Naive thymus-derived CD8-positive, alpha-beta T cell (primary cell): ENCODE measurements at regions not wholly inside any gene's neighbourhood (a gene's known extent, or its start where the extent isn't known, plus 50 kb on each side); places are given as distances from the start of the nearest gene placed in this dataset.

Source experiments
- ATAC-seq, 2 donors: fragments of 150-1000 bp; cut with Tn5 transposase in 1 of 2; sonication (Bioruptor Pico), chemical (Tn5 transposase) in 1 of 2; 1 replicate in 1 of 2; 2 replicates in 1 of 2; pipeline ENCODE4 v1.10.0; 2021; ENCODE audit warnings: mild to moderate bottlenecking in 2 of 2, moderate library complexity in 2 of 2
- POLR2A ChIA-PET: fragments of 350-600 bp; sonication (Branson Sonifier 250); formaldehyde crosslinking; loops from one replicate; lab custom pipeline; 2021; ENCODE audit warnings: antibody characterized with exemption; lab: Charles Lee
- DNase-seq, 10 donors: peaks; one replicate each; pipeline versions ENCODE4 v3.0.0 to v3.0.0-alpha.2; 2020 to 2022
- H3K27ac Mint-ChIP-seq, 10 donors: one replicate each; pipeline ENCODE4 v1.8.0; 2020 to 2022; ENCODE audit warnings: mild to moderate bottlenecking in 10 of 10, mixed read lengths in 10 of 10, moderate library complexity in 4 of 10, inconsistent platforms in 1 of 10
- H3K27me3 Mint-ChIP-seq, 5 donors: one replicate each; pipeline ENCODE4 v1.8.0; 2021 to 2022; ENCODE audit warnings: mixed read lengths in 5 of 5
- H3K36me3 Mint-ChIP-seq, 3 donors: one replicate each; pipeline ENCODE4 v1.8.0; 2020 to 2022; ENCODE audit warnings: mixed read lengths in 3 of 3, mild to moderate bottlenecking in 2 of 3, inconsistent platforms in 1 of 3
- H3K4me1 Mint-ChIP-seq, 4 donors: one replicate each; pipeline ENCODE4 v1.8.0; 2021 to 2022; ENCODE audit warnings: mixed read lengths in 4 of 4
- H3K4me3 Mint-ChIP-seq, 10 donors: one replicate each; pipeline ENCODE4 v1.8.0; 2020 to 2022; ENCODE audit warnings: mild to moderate bottlenecking in 10 of 10, mixed read lengths in 10 of 10, moderate library complexity in 6 of 10, inconsistent platforms in 1 of 10
- H3K9me3 Mint-ChIP-seq, 9 donors: one replicate each; pipeline ENCODE4 v1.8.0; 2020 to 2022; ENCODE audit warnings: mixed read lengths in 9 of 9, mild to moderate bottlenecking in 3 of 9, inconsistent platforms in 1 of 9, moderate library complexity in 1 of 9

- ATAC-seq (no peak), DNase-seq (no peak)
- H3K4me3 Mint-ChIP-seq: no peak overlapping the region
- H3K4me1 Mint-ChIP-seq: no peaks in the 10 kb centered on the region
- POLR2A ChIA-PET: no interaction called here
- no peaks in the 10 kb centered on the region for H3K36me3 Mint-ChIP-seq
- H3K27me3 Mint-ChIP-seq: no peaks in the 10 kb centered on the region
- H3K27ac Mint-ChIP-seq: no peak overlapping the region
- H3K9me3 Mint-ChIP-seq: peaks cover 0 to 21% (median 0%) of the 10 kb centered on the region in 9 donors
These were observed 1434.7 kb upstream of the PCDH20 start for GRCh38 chr13:62850331-62850730.

- Mint-ChIP-seq H3K4me3 (no peak overlapping the region), H3K9me3 (peaks cover 0 to 18% (median 0%) of the 10 kb centered on the region in 9 donors), H3K27ac (no peak overlapping the region), H3K27me3 (no peaks in the 10 kb centered on the region), H3K36me3 (no peaks in the 10 kb centered on the region), H3K4me1 (no peaks in the 10 kb centered on the region)
- DNase-seq (no peak), ATAC-seq (no peak)
- POLR2A ChIA-PET: no interaction called here
These were observed 1431.9 kb upstream of the PCDH20 start for GRCh38 chr13:62847520-62847919.

DNA sequence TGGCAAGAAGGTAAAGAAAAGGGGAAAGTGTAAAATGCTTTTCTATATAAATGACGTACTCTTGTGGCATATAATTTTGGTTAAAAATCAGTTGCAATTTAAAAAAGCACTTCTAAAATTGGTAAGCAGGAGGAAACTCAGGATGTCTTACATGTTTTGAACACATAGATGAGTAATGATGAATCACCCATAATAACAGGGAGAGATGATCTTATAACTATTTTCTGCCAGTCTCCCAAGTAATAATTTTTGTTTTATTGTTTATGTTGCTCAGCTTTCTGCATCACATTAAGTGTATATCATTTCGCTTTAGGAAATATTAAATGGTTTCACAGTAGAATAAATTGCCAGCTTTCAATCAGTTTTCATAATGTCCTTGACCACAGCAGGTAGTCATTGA is 1430.7 kb upstream of the PCDH20 start:
- ATAC-seq (no peak), DNase-seq (no peak)
- Mint-ChIP-seq H3K27ac (no peak overlapping the region), H3K36me3 (no peaks in the 10 kb centered on the region), H3K9me3 (peaks cover 0 to 16% (median 0%) of the 10 kb centered on the region in 9 donors), H3K27me3 (no peaks in the 10 kb centered on the region), H3K4me3 (no peak overlapping the region), H3K4me1 (no peaks in the 10 kb centered on the region)
- POLR2A ChIA-PET: no interaction called here

DNA sequence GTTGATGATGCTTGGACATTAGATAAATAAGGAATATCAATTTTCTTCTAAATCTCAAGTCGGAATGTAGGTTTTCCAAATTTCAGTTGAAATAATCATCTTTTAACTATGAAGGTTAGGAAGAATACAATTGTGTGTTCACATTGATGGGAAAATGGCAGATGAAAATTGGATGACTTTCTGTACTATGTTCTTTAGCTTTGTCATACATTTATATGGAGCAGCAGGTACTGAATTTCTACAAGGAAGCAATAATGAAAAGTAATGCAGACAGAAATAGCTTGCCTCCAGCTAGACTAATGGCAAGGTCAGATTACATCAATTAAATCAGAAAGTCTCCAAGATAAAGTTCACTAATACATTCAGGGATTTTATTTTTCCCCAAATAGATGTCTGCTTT is 1423.7 kb upstream of the PCDH20 start:
- no peak for DNase-seq
- Mint-ChIP-seq H3K27ac (no peak overlapping the region), H3K36me3 (no peaks in the 10 kb centered on the region), H3K27me3 (no peaks in the 10 kb centered on the region), H3K4me3 (no peak overlapping the region), H3K4me1 (no peaks in the 10 kb centered on the region), H3K9me3 (peaks cover 0 to 9% (median 0%) of the 10 kb centered on the region in 9 donors)
- POLR2A ChIA-PET: no interaction called here
- ATAC-seq: no peak

GRCh38 chr13:62838929-62839328 is 1423.3 kb upstream of the PCDH20 start:
- POLR2A ChIA-PET: no interaction called here

GRCh38 chr13:62837895-62838294 is 1422.2 kb upstream of the PCDH20 start:
- ATAC-seq (no peak), DNase-seq (no peak)
- Mint-ChIP-seq H3K9me3 (peaks cover 0 to 3% (median 0%) of the 10 kb centered on the region in 9 donors), H3K27ac (no peak overlapping the region), H3K4me3 (no peak overlapping the region), H3K4me1 (no peaks in the 10 kb centered on the region), H3K27me3 (no peaks in the 10 kb centered on the region), H3K36me3 (no peaks in the 10 kb centered on the region)
- POLR2A ChIA-PET: no interaction called here

More at GRCh38 chr13:62838929-62839328, 1423.3 kb upstream of the PCDH20 start:
- H3K36me3 Mint-ChIP-seq: no peaks in the 10 kb centered on the region
- H3K4me1 Mint-ChIP-seq: no peaks in the 10 kb centered on the region
- H3K4me3 Mint-ChIP-seq: no peak overlapping the region
- no peak overlapping the region for H3K27ac Mint-ChIP-seq
- peaks cover 0 to 8% (median 0%) of the 10 kb centered on the region in 9 donors for H3K9me3 Mint-ChIP-seq
- DNase-seq (no peak), ATAC-seq (no peak)
- no peaks in the 10 kb centered on the region for H3K27me3 Mint-ChIP-seq

GRCh38 chr13:62829486-62829885 is 1413.8 kb upstream of the PCDH20 start:
- no peak for DNase-seq
- H3K27me3 Mint-ChIP-seq: no peaks in the 10 kb centered on the region
- no peaks in the 10 kb centered on the region for H3K4me1 Mint-ChIP-seq

GRCh38 chr13:62799931-62800436 is 1384.3 kb upstream of the PCDH20 start:
- Mint-ChIP-seq H3K4me3 (no peak overlapping the region), H3K4me1 (no peaks in the 10 kb centered on the region), H3K27ac (no peak overlapping the region), H3K27me3 (no peaks in the 10 kb centered on the region), H3K36me3 (no peaks in the 10 kb centered on the region), H3K9me3 (peaks cover 0 to 3% (median 0%) of the 10 kb centered on the region in 9 donors)
- DNase-seq (no peak), ATAC-seq (no peak)
- POLR2A ChIA-PET: no interaction called here

More at GRCh38 chr13:62829486-62829885, 1413.8 kb upstream of the PCDH20 start:
- Mint-ChIP-seq H3K27ac (no peak overlapping the region), H3K36me3 (no peaks in the 10 kb centered on the region), H3K4me3 (no peak overlapping the region), H3K9me3 (peaks cover 0 to 11% (median 4%) of the 10 kb centered on the region in 9 donors)
- ATAC-seq: no peak
- POLR2A ChIA-PET: no interaction called here

DNA sequence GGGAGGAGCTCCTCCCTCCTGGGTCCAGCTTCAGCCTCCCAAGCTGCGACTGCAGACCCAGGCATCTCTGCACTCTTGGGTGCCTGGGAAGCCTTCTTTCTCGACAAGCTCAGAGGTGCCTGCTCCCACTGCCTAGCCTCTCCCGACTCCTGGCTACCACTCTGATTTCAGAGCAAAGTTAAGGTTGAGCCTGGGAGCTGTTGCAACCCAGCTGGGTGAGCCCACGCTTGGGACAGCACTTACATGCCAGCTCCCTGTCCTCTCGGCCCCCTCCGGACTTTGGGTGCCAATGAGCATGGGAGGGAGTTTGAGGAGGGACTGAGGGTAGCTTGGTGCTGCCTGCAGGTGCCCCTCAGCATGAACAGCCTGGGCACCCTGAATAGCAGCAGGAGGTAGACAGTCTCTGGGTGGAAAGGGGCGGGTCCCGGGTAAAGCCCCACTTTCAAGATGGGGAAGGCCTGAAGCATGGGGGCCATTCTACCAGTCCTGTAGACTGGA is 1383.4 kb upstream of the PCDH20 start:
- Mint-ChIP-seq H3K27ac (peak overlapping the region in 1 of 10 donors; percentile 4), H3K4me3 (no peak overlapping the region), H3K9me3 (peaks cover 0 to 3% (median 0%) of the 10 kb centered on the region in 9 donors), H3K36me3 (no peaks in the 10 kb centered on the region), H3K4me1 (no peaks in the 10 kb centered on the region), H3K27me3 (no peaks in the 10 kb centered on the region)
- POLR2A ChIA-PET: no interaction called here
- no peak for ATAC-seq
- no peak for DNase-seq

- H3K36me3 Mint-ChIP-seq: no peaks in the 10 kb centered on the region
- no peak overlapping the region for H3K27ac Mint-ChIP-seq
- ATAC-seq (no peak), DNase-seq (no peak)
- H3K9me3 Mint-ChIP-seq: peaks cover 0 to 17% (median 2%) of the 10 kb centered on the region in 9 donors
- POLR2A ChIA-PET: no interaction called here
- H3K27me3 Mint-ChIP-seq: no peaks in the 10 kb centered on the region
- no peak overlapping the region for H3K4me3 Mint-ChIP-seq
- no peaks in the 10 kb centered on the region for H3K4me1 Mint-ChIP-seq
These were observed 1378.2 kb upstream of the PCDH20 start for GRCh38 chr13:62793850-62794249.

DNA sequence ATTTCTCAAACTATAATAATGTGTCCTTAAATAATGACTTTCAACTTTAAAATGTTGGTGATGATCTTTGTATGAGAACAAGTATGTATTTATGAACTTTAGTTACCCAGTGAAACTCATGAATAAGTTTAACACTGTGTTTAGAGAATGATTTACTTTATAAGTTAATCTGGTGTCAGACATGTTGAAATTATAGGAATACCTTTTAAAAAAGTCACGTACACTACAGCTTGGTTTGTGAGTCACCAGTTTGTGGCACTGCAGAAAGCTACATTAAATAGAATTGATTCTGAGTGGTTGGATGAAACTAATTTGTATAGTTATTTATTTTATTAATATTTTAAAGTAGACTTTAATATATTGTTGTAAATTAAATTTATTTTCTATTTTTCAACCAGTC is 1366.2 kb upstream of the PCDH20 start:
- ATAC-seq (no peak), DNase-seq (no peak)
- H3K9me3 Mint-ChIP-seq: peaks cover 0 to 19% (median 0%) of the 10 kb centered on the region in 9 donors
- no peak overlapping the region for H3K27ac Mint-ChIP-seq
- no peak overlapping the region for H3K4me3 Mint-ChIP-seq
- POLR2A ChIA-PET: no interaction called here
- H3K4me1 Mint-ChIP-seq: no peaks in the 10 kb centered on the region
- H3K27me3 Mint-ChIP-seq: no peaks in the 10 kb centered on the region
- H3K36me3 Mint-ChIP-seq: no peaks in the 10 kb centered on the region

DNA sequence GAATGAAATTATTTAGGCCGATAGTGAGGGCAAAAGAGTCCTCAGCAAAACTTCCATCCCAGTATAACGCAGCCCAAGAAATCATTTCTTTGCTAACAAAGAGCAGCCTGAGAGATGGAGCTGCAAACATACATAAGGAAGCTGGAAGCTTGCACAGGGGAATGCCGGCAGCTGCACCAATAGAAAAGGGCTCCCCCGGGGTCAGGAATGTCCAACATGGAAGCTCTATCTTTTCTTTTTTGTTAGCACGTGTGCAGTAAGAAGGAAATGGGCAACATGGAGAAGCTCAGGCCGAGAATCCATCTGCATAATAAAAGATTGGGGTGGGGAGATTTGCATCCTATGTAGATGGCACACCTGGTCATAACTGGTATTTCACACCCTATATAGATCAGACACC is 1363.5 kb upstream of the PCDH20 start:
- Mint-ChIP-seq H3K9me3 (peaks cover 0 to 11% (median 2%) of the 10 kb centered on the region in 9 donors), H3K4me3 (no peak overlapping the region), H3K36me3 (no peaks in the 10 kb centered on the region), H3K4me1 (no peaks in the 10 kb centered on the region), H3K27ac (no peak overlapping the region), H3K27me3 (no peaks in the 10 kb centered on the region)
- POLR2A ChIA-PET: no interaction called here
- no peak for ATAC-seq
- no peak for DNase-seq

- DNase-seq: no peak
These were observed 1351.8 kb upstream of the PCDH20 start for GRCh38 chr13:62767473-62767872.

GRCh38 chr13:62760724-62761123 is 1345.1 kb upstream of the PCDH20 start:
- Mint-ChIP-seq H3K36me3 (no peaks in the 10 kb centered on the region), H3K4me3 (no peak overlapping the region), H3K4me1 (no peaks in the 10 kb centered on the region), H3K27ac (no peak overlapping the region), H3K9me3 (peaks cover 2 to 38% (median 9%) of the 10 kb centered on the region in 9 donors), H3K27me3 (no peaks in the 10 kb centered on the region)
- POLR2A ChIA-PET: no interaction called here
- ATAC-seq: no peak
- no peak for DNase-seq

More at GRCh38 chr13:62767473-62767872, 1351.8 kb upstream of the PCDH20 start:
- POLR2A ChIA-PET: no interaction called here
- peaks cover 0 to 16% (median 4%) of the 10 kb centered on the region in 9 donors for H3K9me3 Mint-ChIP-seq
- H3K27me3 Mint-ChIP-seq: no peaks in the 10 kb centered on the region
- no peaks in the 10 kb centered on the region for H3K4me1 Mint-ChIP-seq
- H3K4me3 Mint-ChIP-seq: no peak overlapping the region
- H3K36me3 Mint-ChIP-seq: no peaks in the 10 kb centered on the region
- ATAC-seq: no peak
- H3K27ac Mint-ChIP-seq: no peak overlapping the region
